ENCODE measurements at regions not wholly inside any gene's neighbourhood (a gene's known extent, or its start where the extent isn't known, plus 50 kb on each side); places are given as distances from the start of the nearest gene placed in this dataset.

DNA sequence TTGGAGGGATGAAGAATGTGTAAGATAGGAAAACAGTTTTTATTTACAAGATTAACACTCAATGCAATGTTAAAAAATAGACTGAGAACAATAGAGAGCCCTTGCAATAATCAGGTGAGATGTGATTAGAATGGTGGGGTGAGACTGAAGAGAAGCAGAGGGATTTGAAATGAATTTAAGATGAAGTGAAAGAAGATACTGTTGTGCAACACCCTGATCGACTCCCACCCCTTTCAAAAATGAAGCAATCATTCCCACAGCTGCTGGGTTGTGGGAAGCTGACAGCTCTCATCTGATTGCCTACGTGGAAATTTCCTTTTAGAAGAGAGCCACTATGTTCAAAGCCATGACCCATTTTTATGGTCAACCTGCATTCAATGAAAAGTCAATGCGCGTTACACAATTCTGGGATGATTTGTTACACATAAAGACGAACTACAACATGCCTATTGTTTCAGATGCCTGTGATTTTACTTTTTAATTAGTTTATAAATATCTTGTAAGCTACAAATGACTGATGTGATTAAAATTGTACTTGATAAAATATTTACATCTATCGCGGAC is 1374.8 kb downstream of the PCDH9 start:
- TF ChIP-seq, protein P1, sequence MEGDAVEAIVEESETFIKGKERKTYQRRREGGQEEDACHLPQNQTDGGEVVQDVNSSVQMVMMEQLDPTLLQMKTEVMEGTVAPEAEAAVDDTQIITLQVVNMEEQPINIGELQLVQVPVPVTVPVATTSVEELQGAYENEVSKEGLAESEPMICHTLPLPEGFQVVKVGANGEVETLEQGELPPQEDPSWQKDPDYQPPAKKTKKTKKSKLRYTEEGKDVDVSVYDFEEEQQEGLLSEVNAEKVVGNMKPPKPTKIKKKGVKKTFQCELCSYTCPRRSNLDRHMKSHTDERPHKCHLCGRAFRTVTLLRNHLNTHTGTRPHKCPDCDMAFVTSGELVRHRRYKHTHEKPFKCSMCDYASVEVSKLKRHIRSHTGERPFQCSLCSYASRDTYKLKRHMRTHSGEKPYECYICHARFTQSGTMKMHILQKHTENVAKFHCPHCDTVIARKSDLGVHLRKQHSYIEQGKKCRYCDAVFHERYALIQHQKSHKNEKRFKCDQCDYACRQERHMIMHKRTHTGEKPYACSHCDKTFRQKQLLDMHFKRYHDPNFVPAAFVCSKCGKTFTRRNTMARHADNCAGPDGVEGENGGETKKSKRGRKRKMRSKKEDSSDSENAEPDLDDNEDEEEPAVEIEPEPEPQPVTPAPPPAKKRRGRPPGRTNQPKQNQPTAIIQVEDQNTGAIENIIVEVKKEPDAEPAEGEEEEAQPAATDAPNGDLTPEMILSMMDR (IDR thresholded peaks at IDR 0.05), result no peak
- Mint-ChIP-seq H3K4me1 (ENCODE audit: unreplicated experiment) (peaks cover 44% of the 10 kb centered on the region), H3K4me3 (ENCODE audit: unreplicated experiment) (no peak overlapping the region), H3K27me3 (ENCODE audit: unreplicated experiment) (no peaks in the 10 kb centered on the region), H3K36me3 (ENCODE audit: unreplicated experiment) (no peaks in the 10 kb centered on the region), H3K27ac (ENCODE audit: unreplicated experiment) (peak overlapping the region; percentile 32), H3K9me3 (ENCODE audit: unreplicated experiment) (peaks cover 5% of the 10 kb centered on the region)
- DNase-seq (ENCODE audit: extremely low spot score, unreplicated experiment), result no peak

DNA sequence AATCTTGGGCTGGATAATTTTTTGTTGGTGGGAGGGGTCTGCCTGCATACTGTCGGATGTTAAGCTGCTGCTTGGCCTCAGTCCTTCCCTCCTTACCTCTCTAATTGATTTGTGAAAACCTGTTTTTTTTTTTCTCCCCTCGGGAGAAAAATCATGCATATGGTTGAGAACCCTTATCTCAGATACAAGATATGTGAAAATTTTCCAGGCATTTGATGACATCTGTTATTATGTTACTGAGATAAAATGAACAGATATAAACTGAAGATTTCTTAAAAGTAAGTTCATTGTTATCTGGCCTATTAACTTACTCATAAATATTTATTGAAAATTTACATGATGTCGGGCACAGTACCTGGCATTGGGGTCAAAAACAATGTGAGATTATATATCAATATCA is 1375.7 kb downstream of the PCDH9 start:
- Mint-ChIP-seq H3K4me3 (ENCODE audit: unreplicated experiment) (no peak overlapping the region), H3K36me3 (ENCODE audit: unreplicated experiment) (no peaks in the 10 kb centered on the region), H3K4me1 (ENCODE audit: unreplicated experiment) (peaks cover 49% of the 10 kb centered on the region), H3K9me3 (ENCODE audit: unreplicated experiment) (peaks cover 5% of the 10 kb centered on the region), H3K27me3 (ENCODE audit: unreplicated experiment) (no peaks in the 10 kb centered on the region), H3K27ac (ENCODE audit: unreplicated experiment) (peak overlapping the region; percentile 32)
- no peak for DNase-seq (ENCODE audit: extremely low spot score, unreplicated experiment)
- TF ChIP-seq, protein P1 (IDR thresholded peaks at IDR 0.05), result no peak

DNA sequence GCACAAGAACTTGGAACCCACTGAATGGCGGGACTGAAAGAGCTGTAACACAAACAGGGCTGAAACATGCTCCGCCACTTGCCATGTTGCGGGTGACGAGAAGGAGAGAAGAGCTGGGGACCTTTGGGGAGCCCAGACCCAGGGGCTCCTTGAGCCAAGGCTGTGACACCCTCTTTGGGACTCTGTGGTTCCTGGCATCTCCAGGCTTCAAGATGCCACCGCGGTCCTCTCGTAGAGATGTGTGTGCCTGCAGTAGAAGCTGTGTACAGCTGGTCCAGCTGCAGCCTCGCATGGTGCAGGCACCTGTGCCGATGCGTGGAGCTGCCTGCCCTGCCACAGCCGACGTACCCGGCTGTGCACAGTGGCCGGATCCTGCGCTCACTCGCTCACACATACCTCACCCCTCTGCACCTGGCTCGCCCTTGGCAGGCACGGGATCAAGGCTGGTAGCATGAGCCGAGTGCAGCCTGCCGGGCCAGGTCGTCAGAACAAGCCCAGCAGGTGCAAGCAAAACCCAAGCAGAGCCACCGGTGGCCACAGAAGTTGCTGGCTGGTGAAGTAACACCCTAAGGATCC is 1385.8 kb downstream of the PCDH9 start:
- TF ChIP-seq, protein P1 (IDR thresholded peaks at IDR 0.05), result no peak
- H3K27me3 Mint-ChIP-seq (ENCODE audit: unreplicated experiment), result no peaks in the 10 kb centered on the region
- H3K4me3 Mint-ChIP-seq (ENCODE audit: unreplicated experiment), result no peak overlapping the region
- H3K36me3 Mint-ChIP-seq (ENCODE audit: unreplicated experiment), result no peaks in the 10 kb centered on the region
- H3K4me1 Mint-ChIP-seq (ENCODE audit: unreplicated experiment), result peaks cover 21% of the 10 kb centered on the region
- H3K27ac Mint-ChIP-seq (ENCODE audit: unreplicated experiment), result no peak overlapping the region
- no peak for DNase-seq (ENCODE audit: extremely low spot score, unreplicated experiment)
- H3K9me3 Mint-ChIP-seq (ENCODE audit: unreplicated experiment), result no peaks in the 10 kb centered on the region

DNA sequence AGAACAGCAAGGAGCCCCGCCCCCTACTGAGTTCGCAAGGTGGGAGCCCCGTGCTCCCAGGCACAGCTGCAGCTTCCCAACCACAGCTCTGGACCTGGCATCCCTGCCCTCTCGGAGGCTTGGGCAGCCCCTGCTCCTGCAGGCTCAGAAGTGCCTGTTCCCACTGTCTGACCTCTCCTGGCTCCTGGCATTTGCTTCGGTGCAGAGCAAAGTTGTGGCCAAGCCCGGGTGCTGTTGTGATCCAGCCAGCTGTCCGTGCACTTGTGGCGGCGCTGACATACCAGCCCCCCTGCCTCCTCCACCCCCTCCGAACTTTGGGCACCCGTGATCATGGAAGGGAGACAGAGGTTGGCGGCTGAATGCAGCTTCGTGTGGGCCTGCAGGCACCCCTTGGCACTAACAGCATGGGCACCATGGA is 1386.8 kb downstream of the PCDH9 start:
- no peaks in the 10 kb centered on the region for H3K36me3 Mint-ChIP-seq (ENCODE audit: unreplicated experiment)
- H3K9me3 Mint-ChIP-seq (ENCODE audit: unreplicated experiment), result no peaks in the 10 kb centered on the region

DNA sequence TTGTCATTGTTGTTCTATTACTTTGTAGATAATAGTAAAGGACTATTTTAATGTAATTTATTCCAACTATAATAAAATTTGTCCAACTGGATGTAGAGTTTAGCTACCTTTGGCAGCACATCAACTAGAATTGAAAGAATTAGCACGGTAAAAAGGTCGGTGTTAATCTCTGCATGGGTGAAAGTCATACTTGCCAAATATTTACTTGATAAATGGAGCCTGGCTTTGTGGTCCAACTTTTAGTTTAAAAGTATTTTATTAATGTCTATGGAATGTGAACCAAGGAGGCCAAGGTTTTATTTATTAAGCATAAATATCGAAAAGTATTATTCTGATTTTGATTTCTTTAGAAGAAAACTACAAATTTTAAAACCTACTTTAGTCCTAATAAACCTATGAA is 1389.0 kb downstream of the PCDH9 start:
- TF ChIP-seq, protein P1 (IDR thresholded peaks at IDR 0.05), result no peak
- Mint-ChIP-seq H3K9me3 (ENCODE audit: unreplicated experiment) (no peaks in the 10 kb centered on the region), H3K4me1 (ENCODE audit: unreplicated experiment) (peaks cover 14% of the 10 kb centered on the region), H3K36me3 (ENCODE audit: unreplicated experiment) (no peaks in the 10 kb centered on the region), H3K4me3 (ENCODE audit: unreplicated experiment) (no peak overlapping the region), H3K27ac (ENCODE audit: unreplicated experiment) (no peak overlapping the region), H3K27me3 (ENCODE audit: unreplicated experiment) (no peaks in the 10 kb centered on the region)
- DNase-seq (ENCODE audit: extremely low spot score, unreplicated experiment), result no peak

More for the DNA sequence above, 1386.8 kb downstream of the PCDH9 start:
- no peak for DNase-seq (ENCODE audit: extremely low spot score, unreplicated experiment)
- Mint-ChIP-seq H3K4me1 (ENCODE audit: unreplicated experiment) (peaks cover 14% of the 10 kb centered on the region), H3K27me3 (ENCODE audit: unreplicated experiment) (no peaks in the 10 kb centered on the region), H3K27ac (ENCODE audit: unreplicated experiment) (no peak overlapping the region), H3K4me3 (ENCODE audit: unreplicated experiment) (no peak overlapping the region)
- TF ChIP-seq, protein P1 (IDR thresholded peaks at IDR 0.05), result no peak
